ENCODE measurements at regions not wholly inside any gene's neighbourhood (a gene's known extent, or its start where the extent isn't known, plus 50 kb on each side); places are given as distances from the start of the nearest gene placed in this dataset.

DNA sequence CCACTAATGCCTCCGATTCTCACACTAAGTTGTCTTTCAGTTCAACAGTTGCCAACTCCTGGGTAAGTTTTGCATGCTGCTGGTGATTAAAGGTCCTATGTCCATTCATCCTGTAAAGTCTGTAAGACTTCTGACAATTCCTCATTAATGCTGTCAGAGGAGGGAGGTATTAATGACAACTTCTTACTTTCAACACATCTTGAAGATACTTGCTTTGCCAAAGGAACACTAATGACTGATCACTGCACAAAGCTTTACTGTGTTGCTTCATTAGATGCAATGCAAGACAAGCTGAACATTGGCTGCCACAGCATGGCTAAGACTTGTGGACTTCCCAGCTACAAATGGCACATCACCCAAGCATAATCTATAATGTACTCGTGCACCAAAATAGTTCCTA lies 114.6 kb upstream of the PRDX6 start (continued):
- TF ChIP-seq, protein P1, sequence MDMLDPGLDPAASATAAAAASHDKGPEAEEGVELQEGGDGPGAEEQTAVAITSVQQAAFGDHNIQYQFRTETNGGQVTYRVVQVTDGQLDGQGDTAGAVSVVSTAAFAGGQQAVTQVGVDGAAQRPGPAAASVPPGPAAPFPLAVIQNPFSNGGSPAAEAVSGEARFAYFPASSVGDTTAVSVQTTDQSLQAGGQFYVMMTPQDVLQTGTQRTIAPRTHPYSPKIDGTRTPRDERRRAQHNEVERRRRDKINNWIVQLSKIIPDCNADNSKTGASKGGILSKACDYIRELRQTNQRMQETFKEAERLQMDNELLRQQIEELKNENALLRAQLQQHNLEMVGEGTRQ (IDR thresholded peaks at IDR 0.05; ENCODE audit: low read length): no peak
- TF ChIP-seq, protein P2, sequence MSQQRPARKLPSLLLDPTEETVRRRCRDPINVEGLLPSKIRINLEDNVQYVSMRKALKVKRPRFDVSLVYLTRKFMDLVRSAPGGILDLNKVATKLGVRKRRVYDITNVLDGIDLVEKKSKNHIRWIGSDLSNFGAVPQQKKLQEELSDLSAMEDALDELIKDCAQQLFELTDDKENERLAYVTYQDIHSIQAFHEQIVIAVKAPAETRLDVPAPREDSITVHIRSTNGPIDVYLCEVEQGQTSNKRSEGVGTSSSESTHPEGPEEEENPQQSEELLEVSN (IDR thresholded peaks at IDR 0.05): no peak
- TF ChIP-seq, protein P3, sequence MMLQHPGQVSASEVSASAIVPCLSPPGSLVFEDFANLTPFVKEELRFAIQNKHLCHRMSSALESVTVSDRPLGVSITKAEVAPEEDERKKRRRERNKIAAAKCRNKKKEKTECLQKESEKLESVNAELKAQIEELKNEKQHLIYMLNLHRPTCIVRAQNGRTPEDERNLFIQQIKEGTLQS (IDR thresholded peaks at IDR 0.05; ENCODE audit: insufficient read depth, low read depth, low read length): no peak
- no peak for TF ChIP-seq PHF8 (conservative IDR thresholded peaks at IDR 0.05; ENCODE audit: low read depth, low read length)
- TF ChIP-seq, protein P4, sequence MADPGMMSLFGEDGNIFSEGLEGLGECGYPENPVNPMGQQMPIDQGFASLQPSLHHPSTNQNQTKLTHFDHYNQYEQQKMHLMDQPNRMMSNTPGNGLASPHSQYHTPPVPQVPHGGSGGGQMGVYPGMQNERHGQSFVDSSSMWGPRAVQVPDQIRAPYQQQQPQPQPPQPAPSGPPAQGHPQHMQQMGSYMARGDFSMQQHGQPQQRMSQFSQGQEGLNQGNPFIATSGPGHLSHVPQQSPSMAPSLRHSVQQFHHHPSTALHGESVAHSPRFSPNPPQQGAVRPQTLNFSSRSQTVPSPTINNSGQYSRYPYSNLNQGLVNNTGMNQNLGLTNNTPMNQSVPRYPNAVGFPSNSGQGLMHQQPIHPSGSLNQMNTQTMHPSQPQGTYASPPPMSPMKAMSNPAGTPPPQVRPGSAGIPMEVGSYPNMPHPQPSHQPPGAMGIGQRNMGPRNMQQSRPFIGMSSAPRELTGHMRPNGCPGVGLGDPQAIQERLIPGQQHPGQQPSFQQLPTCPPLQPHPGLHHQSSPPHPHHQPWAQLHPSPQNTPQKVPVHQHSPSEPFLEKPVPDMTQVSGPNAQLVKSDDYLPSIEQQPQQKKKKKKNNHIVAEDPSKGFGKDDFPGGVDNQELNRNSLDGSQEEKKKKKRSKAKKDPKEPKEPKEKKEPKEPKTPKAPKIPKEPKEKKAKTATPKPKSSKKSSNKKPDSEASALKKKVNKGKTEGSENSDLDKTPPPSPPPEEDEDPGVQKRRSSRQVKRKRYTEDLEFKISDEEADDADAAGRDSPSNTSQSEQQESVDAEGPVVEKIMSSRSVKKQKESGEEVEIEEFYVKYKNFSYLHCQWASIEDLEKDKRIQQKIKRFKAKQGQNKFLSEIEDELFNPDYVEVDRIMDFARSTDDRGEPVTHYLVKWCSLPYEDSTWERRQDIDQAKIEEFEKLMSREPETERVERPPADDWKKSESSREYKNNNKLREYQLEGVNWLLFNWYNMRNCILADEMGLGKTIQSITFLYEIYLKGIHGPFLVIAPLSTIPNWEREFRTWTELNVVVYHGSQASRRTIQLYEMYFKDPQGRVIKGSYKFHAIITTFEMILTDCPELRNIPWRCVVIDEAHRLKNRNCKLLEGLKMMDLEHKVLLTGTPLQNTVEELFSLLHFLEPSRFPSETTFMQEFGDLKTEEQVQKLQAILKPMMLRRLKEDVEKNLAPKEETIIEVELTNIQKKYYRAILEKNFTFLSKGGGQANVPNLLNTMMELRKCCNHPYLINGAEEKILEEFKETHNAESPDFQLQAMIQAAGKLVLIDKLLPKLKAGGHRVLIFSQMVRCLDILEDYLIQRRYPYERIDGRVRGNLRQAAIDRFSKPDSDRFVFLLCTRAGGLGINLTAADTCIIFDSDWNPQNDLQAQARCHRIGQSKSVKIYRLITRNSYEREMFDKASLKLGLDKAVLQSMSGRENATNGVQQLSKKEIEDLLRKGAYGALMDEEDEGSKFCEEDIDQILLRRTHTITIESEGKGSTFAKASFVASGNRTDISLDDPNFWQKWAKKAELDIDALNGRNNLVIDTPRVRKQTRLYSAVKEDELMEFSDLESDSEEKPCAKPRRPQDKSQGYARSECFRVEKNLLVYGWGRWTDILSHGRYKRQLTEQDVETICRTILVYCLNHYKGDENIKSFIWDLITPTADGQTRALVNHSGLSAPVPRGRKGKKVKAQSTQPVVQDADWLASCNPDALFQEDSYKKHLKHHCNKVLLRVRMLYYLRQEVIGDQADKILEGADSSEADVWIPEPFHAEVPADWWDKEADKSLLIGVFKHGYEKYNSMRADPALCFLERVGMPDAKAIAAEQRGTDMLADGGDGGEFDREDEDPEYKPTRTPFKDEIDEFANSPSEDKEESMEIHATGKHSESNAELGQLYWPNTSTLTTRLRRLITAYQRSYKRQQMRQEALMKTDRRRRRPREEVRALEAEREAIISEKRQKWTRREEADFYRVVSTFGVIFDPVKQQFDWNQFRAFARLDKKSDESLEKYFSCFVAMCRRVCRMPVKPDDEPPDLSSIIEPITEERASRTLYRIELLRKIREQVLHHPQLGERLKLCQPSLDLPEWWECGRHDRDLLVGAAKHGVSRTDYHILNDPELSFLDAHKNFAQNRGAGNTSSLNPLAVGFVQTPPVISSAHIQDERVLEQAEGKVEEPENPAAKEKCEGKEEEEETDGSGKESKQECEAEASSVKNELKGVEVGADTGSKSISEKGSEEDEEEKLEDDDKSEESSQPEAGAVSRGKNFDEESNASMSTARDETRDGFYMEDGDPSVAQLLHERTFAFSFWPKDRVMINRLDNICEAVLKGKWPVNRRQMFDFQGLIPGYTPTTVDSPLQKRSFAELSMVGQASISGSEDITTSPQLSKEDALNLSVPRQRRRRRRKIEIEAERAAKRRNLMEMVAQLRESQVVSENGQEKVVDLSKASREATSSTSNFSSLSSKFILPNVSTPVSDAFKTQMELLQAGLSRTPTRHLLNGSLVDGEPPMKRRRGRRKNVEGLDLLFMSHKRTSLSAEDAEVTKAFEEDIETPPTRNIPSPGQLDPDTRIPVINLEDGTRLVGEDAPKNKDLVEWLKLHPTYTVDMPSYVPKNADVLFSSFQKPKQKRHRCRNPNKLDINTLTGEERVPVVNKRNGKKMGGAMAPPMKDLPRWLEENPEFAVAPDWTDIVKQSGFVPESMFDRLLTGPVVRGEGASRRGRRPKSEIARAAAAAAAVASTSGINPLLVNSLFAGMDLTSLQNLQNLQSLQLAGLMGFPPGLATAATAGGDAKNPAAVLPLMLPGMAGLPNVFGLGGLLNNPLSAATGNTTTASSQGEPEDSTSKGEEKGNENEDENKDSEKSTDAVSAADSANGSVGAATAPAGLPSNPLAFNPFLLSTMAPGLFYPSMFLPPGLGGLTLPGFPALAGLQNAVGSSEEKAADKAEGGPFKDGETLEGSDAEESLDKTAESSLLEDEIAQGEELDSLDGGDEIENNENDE (IDR thresholded peaks at IDR 0.05; ENCODE audit: insufficient replicate concordance, low read length): no peak

All from H1 (cell line).